Spleen (tissue), 11 donors: ENCODE measurements at regions not wholly inside any gene's neighbourhood (a gene's known extent, or its start where the extent isn't known, plus 50 kb on each side); places are given as distances from the start of the nearest gene placed in this dataset.
"Not testable (repeated sequence)": the region's sequence is repeated elsewhere in the genome, so short reads cannot be mapped to it uniquely, and the experiment has no call there.

Experiments used
- DNase-seq: peaks from one replicate; pipeline ENCODE4 v3.0.0-alpha.2; 2020
- H3K27ac ChIP-seq, 8 donors: fragments of 200-600 bp; sonication (generic) in 7 of 8; 1 replicate in 4 of 8; 2 replicates in 4 of 8; pipeline versions ENCODE4 v1.5.0 to v1.8.0; 2016 to 2021; ENCODE audit warnings: inconsistent platforms in 4 of 8, mild to moderate bottlenecking in 4 of 8, moderate library complexity in 1 of 8
- H3K27me3 ChIP-seq, 7 donors: fragments of 200-600 bp; sonication (generic) in 6 of 7; replicated peaks in 1 of 7; 1 replicate in 4 of 7; 2 replicates in 3 of 7; pipeline versions ENCODE4 v1.5.0 to v1.8.0; 2016 to 2021; ENCODE audit warnings: inconsistent platforms in 3 of 7, mild to moderate bottlenecking in 1 of 7
- H3K36me3 ChIP-seq, 6 donors: fragments of 200-600 bp; sonication (generic) in 5 of 6; 1 replicate in 4 of 6; 2 replicates in 2 of 6; pipeline versions ENCODE4 v1.5.0 to v1.8.0; 2016 to 2021; ENCODE audit warnings: inconsistent platforms in 2 of 6
- H3K4me1 ChIP-seq, 6 donors: fragments of 200-600 bp; sonication (generic) in 5 of 6; 1 replicate in 3 of 6; 2 replicates in 3 of 6; pipeline versions ENCODE4 v1.5.0 to v1.8.0; 2016 to 2021; ENCODE audit warnings: inconsistent platforms in 3 of 6
- H3K4me3 ChIP-seq, 8 donors: fragments of 200-600 bp; sonication (generic) in 7 of 8; 1 replicate in 4 of 8; 2 replicates in 4 of 8; pipeline versions ENCODE4 v1.5.0 to v1.8.0; 2016 to 2021; ENCODE audit warnings: inconsistent platforms in 4 of 8, mild to moderate bottlenecking in 4 of 8, moderate library complexity in 2 of 8
- H3K9me3 ChIP-seq, 8 donors: fragments of 200-600 bp; sonication (generic) in 7 of 8; 1 replicate in 4 of 8; 2 replicates in 4 of 8; pipeline versions ENCODE4 v1.5.0 to v1.8.0; 2016 to 2021; ENCODE audit warnings: inconsistent platforms in 4 of 8
- POLR2A ChIP-seq, 3 donors: fragments of 450-650 bp; IDR thresholded peaks; one replicate each; pipeline ENCODE4 v1.5.1; 2017; ENCODE audit warnings: antibody characterized with exemption in 3 of 3, mild to moderate bottlenecking in 1 of 3
- POLR2AphosphoS5 ChIP-seq, 3 donors: sonication (generic); formaldehyde crosslinking; IDR thresholded peaks; one replicate each; pipeline ENCODE4 v1.5.1; 2017; ENCODE audit warnings: antibody characterized with exemption in 3 of 3
- WGBS, 5 donors: extraction: QIAGEN DNeasy Blood & Tissue Kit in 3 of 5; methylation state at CpG; one replicate each; pipeline versions ENCODE4 v1.1.5 to v1.1.7; 2013 to 2018; 5-methylcytosine and 5-hydroxymethylcytosine counted together
- intact Hi-C: fragments of 100-400 bp; cut with DNase I; formaldehyde crosslinking; loops from one replicate; pipeline ENCODE4 v1.15.0; 2023; ENCODE audit warnings: low total_unique reads
- TF ChIP-seq, protein P1 (sequence below), 11 experiments: fragments of 200-600 bp in 7 of 11; fragments of 450-650 bp in 4 of 11; sonication (generic) in 4 of 11; IDR thresholded peaks in 8 of 11; conservative IDR thresholded peaks in 3 of 11; 1 replicate in 7 of 11; 2 replicates in 4 of 11; pipeline versions ENCODE4 v1.4.0 to v1.8.0; 2016 to 2021; ENCODE audit warnings: antibody characterized with exemption in 11 of 11, inconsistent platforms in 4 of 11, mild to moderate bottlenecking in 1 of 11
- donor health status: healthy with polysubstance abuse.
- donor health status: DM: no; HTN: no; CAD: no; lungs with moderate emphysema.
- donor health status: DM: no; HTN: no; CAD: no.
- donor health status: Bipolar disorder and iron deficiency.
- donor health status: healthy.
- donor health status: DM: no; HTN: no; CAD: no.
- donor health status: DM: yes; HTN: yes; CAD: no.

DNA sequence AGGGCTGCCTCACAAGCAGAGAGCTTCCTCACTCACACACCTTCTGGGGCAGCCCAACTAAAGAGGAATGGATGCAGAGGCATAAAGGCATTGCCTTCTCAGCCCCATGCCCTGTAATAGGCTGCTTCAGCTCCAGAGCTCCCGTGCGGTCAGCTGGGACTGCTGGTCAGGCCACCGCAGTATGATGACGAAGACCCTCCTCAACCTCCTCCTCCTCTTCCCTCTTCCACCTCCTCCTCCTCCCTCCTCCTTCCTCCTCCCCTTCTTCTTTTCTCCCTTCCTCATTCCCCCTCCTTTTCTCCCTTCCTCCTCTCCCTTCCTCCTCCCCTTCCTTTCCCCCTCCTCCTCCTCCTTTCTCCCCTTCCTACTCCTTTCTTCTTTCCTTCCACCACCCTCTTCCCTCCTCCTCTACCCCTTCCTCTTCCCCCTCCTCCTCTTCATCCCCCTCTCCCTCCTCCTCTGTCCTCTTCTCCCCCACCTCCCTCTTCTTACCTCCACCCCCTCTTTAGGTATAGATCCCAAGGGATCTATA, 465.3 kb upstream of the CDH4 start:
- H3K27me3 ChIP-seq, result no peaks in the 10 kb centered on the region
- H3K4me3 ChIP-seq, result no peak overlapping the region
- intact Hi-C loops, result no loop called here
- no peak for DNase-seq
- TF ChIP-seq, protein P1, sequence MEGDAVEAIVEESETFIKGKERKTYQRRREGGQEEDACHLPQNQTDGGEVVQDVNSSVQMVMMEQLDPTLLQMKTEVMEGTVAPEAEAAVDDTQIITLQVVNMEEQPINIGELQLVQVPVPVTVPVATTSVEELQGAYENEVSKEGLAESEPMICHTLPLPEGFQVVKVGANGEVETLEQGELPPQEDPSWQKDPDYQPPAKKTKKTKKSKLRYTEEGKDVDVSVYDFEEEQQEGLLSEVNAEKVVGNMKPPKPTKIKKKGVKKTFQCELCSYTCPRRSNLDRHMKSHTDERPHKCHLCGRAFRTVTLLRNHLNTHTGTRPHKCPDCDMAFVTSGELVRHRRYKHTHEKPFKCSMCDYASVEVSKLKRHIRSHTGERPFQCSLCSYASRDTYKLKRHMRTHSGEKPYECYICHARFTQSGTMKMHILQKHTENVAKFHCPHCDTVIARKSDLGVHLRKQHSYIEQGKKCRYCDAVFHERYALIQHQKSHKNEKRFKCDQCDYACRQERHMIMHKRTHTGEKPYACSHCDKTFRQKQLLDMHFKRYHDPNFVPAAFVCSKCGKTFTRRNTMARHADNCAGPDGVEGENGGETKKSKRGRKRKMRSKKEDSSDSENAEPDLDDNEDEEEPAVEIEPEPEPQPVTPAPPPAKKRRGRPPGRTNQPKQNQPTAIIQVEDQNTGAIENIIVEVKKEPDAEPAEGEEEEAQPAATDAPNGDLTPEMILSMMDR (IDR thresholded peaks at IDR 0.05 in 8 of 11, conservative IDR thresholded peaks at IDR 0.05 in 3 of 11), result no peak
- TF ChIP-seq POLR2A (IDR thresholded peaks at IDR 0.05) (no peak), POLR2AphosphoS5 (IDR thresholded peaks at IDR 0.05) (no peak)
- WGBS, 5 donors, result 60 to 82% (median 77%) methylated on average over 4 of the region's 4 CpGs
- H3K9me3 ChIP-seq, result no peaks in the 10 kb centered on the region
- H3K4me1 ChIP-seq, result peaks cover 0 to 10% (median 0%) of the 10 kb centered on the region in 6 donors
- H3K36me3 ChIP-seq, result no peaks in the 10 kb centered on the region
- H3K27ac ChIP-seq, result peak overlapping the region in 1 of 8 donors; percentile 38

DNA sequence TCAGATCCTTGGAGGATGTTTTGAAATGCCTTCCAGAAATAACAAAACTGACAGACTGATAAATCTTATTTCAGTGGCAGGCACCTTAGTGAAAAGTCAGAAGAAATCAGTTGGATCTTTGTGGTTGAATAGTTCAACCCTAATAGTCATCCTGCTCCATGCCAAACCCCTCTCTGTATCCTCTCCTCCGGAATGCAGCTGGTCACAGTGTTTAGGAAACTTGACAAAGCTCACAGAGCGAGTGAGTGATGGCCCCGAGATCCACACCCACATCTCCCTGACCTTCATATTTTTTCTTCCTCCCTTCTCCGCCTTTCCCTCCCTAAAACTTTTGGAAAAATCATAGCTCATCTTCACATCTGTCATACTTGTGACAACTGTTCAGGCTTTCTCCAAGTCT, 464.8 kb upstream of the CDH4 start:
- Histone ChIP-seq H3K36me3 (no peaks in the 10 kb centered on the region), H3K27me3 (no peaks in the 10 kb centered on the region), H3K9me3 (no peaks in the 10 kb centered on the region), H3K4me3 (no peak overlapping the region), H3K4me1 (peaks cover 0 to 10% (median 0%) of the 10 kb centered on the region in 6 donors), H3K27ac (peak overlapping the region in 1 of 8 donors; percentile 38)
- 29 to 44% (median 37%) methylated on average over 3 to 4 of the region's 4 CpGs for WGBS, 5 donors
- no peak for DNase-seq
- intact Hi-C loops, result no loop called here
- TF ChIP-seq POLR2AphosphoS5 (IDR thresholded peaks at IDR 0.05), result no peak

DNA sequence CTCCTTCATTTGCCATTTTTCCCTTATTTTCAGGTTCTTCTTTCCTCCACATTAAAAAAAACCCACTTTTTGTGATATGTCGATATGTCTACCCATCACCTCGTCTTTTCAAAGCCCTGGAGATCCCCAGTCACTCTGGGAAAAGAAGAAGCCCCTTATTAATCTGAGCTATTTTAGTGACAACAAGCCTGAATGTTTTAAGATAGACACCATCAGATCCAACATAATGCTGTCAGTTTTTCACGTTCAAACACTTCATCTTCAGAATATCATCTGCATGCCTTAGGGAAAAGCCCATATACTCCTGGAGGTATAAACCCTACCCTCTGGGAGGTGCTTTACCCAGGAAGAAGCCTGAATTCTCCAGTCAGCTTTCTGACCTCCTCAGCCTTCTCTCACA, 464.0 kb upstream of the CDH4 start:
- no peak overlapping the region for H3K4me3 ChIP-seq
- H3K27ac ChIP-seq, result peak overlapping the region in 1 of 8 donors; percentile 25
- DNase-seq, result no peak
- no peaks in the 10 kb centered on the region for H3K36me3 ChIP-seq
- no peaks in the 10 kb centered on the region for H3K9me3 ChIP-seq
- intact Hi-C loops, result no loop called here
- WGBS, 5 donors, result 69 to 79% (median 74%) methylated on average over 3 of the region's 3 CpGs
- peaks cover 0 to 10% (median 0%) of the 10 kb centered on the region in 6 donors for H3K4me1 ChIP-seq
- no peak for TF ChIP-seq POLR2A (IDR thresholded peaks at IDR 0.05)
- no peak for TF ChIP-seq POLR2AphosphoS5 (IDR thresholded peaks at IDR 0.05)
- TF ChIP-seq, protein P1 (IDR thresholded peaks at IDR 0.05 in 8 of 11, conservative IDR thresholded peaks at IDR 0.05 in 3 of 11), result no peak
- H3K27me3 ChIP-seq, result no peaks in the 10 kb centered on the region

DNA sequence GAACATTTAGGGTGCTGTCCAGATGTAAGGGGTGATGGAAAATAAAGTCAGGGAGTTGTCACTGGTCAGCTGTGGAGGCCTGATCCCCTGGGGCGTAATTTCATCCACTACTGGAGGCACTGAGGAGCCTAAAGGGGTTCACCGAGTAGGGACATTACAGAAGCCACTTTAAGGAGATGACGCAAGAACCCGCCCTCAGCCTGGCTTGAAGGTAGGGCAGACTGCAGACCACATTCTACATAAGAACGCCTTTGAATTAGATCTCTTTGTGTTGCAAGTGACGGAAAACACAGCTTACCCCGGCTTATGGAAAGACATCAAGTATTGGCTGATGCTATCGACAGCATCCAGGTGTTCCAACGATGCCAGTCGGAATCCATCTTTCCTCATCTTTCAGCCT, 462.7 kb upstream of the CDH4 start:
- WGBS, 5 donors, result 92 to 95% (median 94%) methylated on average over 10 of the region's 10 CpGs
- no peaks in the 10 kb centered on the region for H3K27me3 ChIP-seq
- DNase-seq, result no peak
- TF ChIP-seq POLR2AphosphoS5 (IDR thresholded peaks at IDR 0.05) (no peak), POLR2A (IDR thresholded peaks at IDR 0.05) (no peak)
- peaks cover 0 to 10% (median 0%) of the 10 kb centered on the region in 6 donors for H3K4me1 ChIP-seq
- H3K27ac ChIP-seq, result no peak overlapping the region
- intact Hi-C loops, result no loop called here
- no peak overlapping the region for H3K4me3 ChIP-seq
- no peaks in the 10 kb centered on the region for H3K9me3 ChIP-seq
- no peaks in the 10 kb centered on the region for H3K36me3 ChIP-seq

DNA sequence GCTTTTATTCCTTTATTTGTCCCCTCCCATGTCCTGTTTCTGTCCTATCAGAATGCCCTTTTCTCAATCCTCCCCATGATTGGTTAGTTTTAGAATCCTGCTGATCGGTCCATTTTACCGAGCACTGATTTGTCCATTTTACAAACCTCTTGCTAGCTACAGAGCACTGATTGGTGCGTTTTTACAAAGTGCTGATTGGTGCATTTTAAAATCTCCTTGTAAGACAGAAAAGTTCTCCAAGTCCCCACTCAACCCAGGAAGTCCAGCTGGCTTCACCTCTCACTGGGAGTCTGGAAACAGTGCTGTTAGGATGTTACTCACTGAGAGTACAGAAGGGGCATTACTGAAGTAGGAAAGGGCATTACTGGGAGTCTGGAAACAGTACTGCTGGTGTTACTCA, 461.7 kb upstream of the CDH4 start:
- H3K9me3 ChIP-seq, H3K27ac ChIP-seq, H3K36me3 ChIP-seq, H3K4me3 ChIP-seq, DNase-seq, H3K4me1 ChIP-seq, intact Hi-C loops, H3K27me3 ChIP-seq: not testable (repeated sequence)
- 83 to 96% (median 91%) methylated on average over 3 of the region's 3 CpGs for WGBS, 5 donors

DNA sequence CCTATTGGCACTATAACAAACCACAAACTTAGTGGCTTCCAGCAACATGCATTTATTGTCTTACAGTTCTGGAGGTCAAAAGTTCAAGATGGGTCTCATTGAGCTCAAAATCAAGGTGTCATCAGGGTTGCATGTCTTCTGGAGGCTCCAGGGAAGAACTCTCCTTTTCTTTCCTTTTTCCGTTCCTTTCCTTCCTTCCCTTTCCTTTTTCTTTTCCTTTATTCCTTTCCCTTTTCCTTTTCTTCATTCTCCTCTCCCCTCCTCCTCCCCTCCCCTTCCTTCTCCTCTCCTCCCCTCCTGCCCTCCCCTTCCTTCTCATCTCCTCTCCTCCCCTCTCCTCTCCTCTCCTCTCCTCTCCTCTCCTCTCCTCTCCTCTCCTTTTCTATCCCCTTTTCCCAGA, 460.2 kb upstream of the CDH4 start:
- TF ChIP-seq, protein P1 (IDR thresholded peaks at IDR 0.05 in 8 of 11, conservative IDR thresholded peaks at IDR 0.05 in 3 of 11), result no peak
- TF ChIP-seq POLR2A (IDR thresholded peaks at IDR 0.05) (no peak), POLR2AphosphoS5 (IDR thresholded peaks at IDR 0.05) (no peak)
- no peak overlapping the region for H3K27ac ChIP-seq
- no peaks in the 10 kb centered on the region for H3K9me3 ChIP-seq
- no peak for DNase-seq
- H3K27me3 ChIP-seq, result no peaks in the 10 kb centered on the region
- H3K4me3 ChIP-seq, result no peak overlapping the region
- 81 to 91% (median 87%) methylated on average over 1 of the region's 1 CpG for WGBS, 5 donors
- H3K4me1 ChIP-seq, result no peaks in the 10 kb centered on the region
- H3K36me3 ChIP-seq, result no peaks in the 10 kb centered on the region
- intact Hi-C loops, result no loop called here
